SJCRH30 (cell line): ENCODE measurements at regions not wholly inside any gene's neighbourhood (a gene's known extent, or its start where the extent isn't known, plus 50 kb on each side); places are given as distances from the start of the nearest gene placed in this dataset.

Experiments used
- DNase-seq, 2 experiments: peaks; one replicate each; pipeline ENCODE4 v3.0.0-alpha.2; 2015 to 2020
- H3K27ac ChIP-seq: fragments of 250-450 bp; sonication (Bioruptor Pico); 2 replicates; pipeline ENCODE4 v1.5.1; 2020; ENCODE audit warnings: mild to moderate bottlenecking, moderate library complexity
- H3K27me3 ChIP-seq: fragments of 250-450 bp; sonication (Bioruptor Pico); 2 replicates; pipeline ENCODE4 v1.5.1; 2020; ENCODE audit warnings: mild to moderate bottlenecking, moderate library complexity
- H3K36me3 ChIP-seq: fragments of 250-450 bp; sonication (Bioruptor Pico); 2 replicates; pipeline ENCODE4 v1.5.1; 2020; ENCODE audit warnings: mild to moderate bottlenecking, moderate library complexity
- H3K4me1 ChIP-seq: fragments of 250-450 bp; sonication (Bioruptor Pico); 2 replicates; pipeline ENCODE4 v1.5.1; 2020; ENCODE audit warnings: mild to moderate bottlenecking, moderate library complexity
- H3K4me3 ChIP-seq: fragments of 250-450 bp; sonication (Bioruptor Pico); 2 replicates; pipeline ENCODE4 v1.5.1; 2020; ENCODE audit warnings: mild to moderate bottlenecking, moderate library complexity
- H3K9me3 ChIP-seq: fragments of 250-450 bp; sonication (Bioruptor Pico); replicated peaks from 2 replicates; pipeline ENCODE4 v1.5.1; 2020; ENCODE audit warnings: mild to moderate bottlenecking, moderate library complexity

DNA sequence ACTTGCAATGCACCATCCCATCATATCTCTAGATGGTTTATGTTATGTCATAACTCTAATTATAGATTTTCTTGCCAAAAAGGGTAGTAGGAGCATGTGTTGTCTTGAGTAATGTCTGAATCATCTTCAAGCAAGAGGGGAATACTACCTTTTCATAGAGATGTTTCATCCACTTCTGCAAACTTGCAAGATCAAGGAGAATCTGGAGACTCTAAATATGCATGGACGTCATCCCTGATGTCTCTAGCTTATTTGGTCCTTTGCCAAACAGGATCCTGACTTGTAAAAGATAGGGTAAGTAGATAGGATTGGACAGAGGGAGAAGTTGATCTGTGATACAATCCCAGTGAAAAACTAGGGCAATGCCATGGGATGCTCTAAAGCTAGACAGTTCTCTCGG is 246.5 kb downstream of the DMRTA1 start:
- Histone ChIP-seq H3K4me1 (no peaks in the 10 kb centered on the region), H3K27me3 (no peaks in the 10 kb centered on the region), H3K27ac (no peak overlapping the region), H3K9me3 (no peaks in the 10 kb centered on the region), H3K36me3 (no peaks in the 10 kb centered on the region), H3K4me3 (no peak overlapping the region)
- DNase-seq: no peak

- H3K9me3 ChIP-seq: no peaks in the 10 kb centered on the region
- H3K27ac ChIP-seq: no peak overlapping the region
- H3K4me3 ChIP-seq: no peak overlapping the region
- H3K27me3 ChIP-seq: no peaks in the 10 kb centered on the region
- H3K36me3 ChIP-seq: no peaks in the 10 kb centered on the region
- H3K4me1 ChIP-seq: no peaks in the 10 kb centered on the region
- no peak for DNase-seq
These were observed 253.5 kb downstream of the DMRTA1 start for GRCh38 chr9:22700171-22700570.

DNA sequence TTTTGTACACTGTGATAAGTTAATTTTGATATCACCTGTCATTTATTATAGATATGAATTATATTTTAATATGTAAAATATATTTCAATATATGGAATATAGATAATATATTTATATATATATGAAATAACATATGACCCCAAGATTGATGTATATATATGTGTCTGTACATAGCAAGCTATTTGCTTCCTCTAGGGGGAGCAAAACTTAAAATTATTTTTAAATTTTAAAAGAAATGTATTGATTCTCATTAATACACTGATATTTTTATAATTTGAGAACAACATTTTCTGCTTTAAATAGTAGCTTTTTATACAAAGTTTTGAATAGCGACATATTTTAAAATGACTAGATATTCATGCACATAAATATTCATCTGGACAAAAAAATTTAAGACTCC is 272.0 kb downstream of the DMRTA1 start:
- H3K9me3 ChIP-seq: no peaks in the 10 kb centered on the region
- no peaks in the 10 kb centered on the region for H3K27me3 ChIP-seq
- no peak for DNase-seq
- no peaks in the 10 kb centered on the region for H3K36me3 ChIP-seq
- no peak overlapping the region for H3K27ac ChIP-seq
- no peak overlapping the region for H3K4me3 ChIP-seq
- no peaks in the 10 kb centered on the region for H3K4me1 ChIP-seq

GRCh38 chr9:22722492-22722891 is 275.9 kb downstream of the DMRTA1 start:
- no peak for DNase-seq
- Histone ChIP-seq H3K27ac (no peak overlapping the region), H3K4me1 (no peaks in the 10 kb centered on the region), H3K36me3 (no peaks in the 10 kb centered on the region), H3K9me3 (no peaks in the 10 kb centered on the region), H3K27me3 (no peaks in the 10 kb centered on the region), H3K4me3 (no peak overlapping the region)

DNA sequence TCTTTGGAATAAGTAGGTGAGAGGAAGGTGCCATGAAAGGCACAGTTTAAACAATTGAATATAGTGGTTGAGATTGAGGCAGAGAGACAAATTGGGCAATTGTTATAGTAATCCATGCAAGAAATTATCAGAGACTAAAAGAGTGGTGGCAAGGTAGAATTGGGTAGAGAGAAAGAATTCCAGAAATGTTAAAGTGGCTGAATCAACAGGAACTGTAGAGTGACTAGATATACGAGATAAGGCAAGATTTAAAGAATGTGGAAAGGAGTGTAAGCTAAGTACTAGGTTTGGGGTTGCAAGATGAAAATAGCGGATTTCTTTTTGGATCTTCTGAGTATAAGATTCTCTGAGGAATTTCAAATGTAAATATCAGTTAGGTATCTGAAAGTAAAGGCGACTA is 285.2 kb downstream of the DMRTA1 start:
- H3K27me3 ChIP-seq: no peaks in the 10 kb centered on the region
- no peaks in the 10 kb centered on the region for H3K4me1 ChIP-seq
- no peaks in the 10 kb centered on the region for H3K9me3 ChIP-seq
- H3K27ac ChIP-seq: no peak overlapping the region
- no peaks in the 10 kb centered on the region for H3K36me3 ChIP-seq
- no peak for DNase-seq
- H3K4me3 ChIP-seq: no peak overlapping the region

GRCh38 chr9:22739712-22740111 is 293.1 kb downstream of the DMRTA1 start:
- H3K27me3 ChIP-seq: no peaks in the 10 kb centered on the region
- no peak overlapping the region for H3K4me3 ChIP-seq
- DNase-seq: no peak
- H3K36me3 ChIP-seq: no peaks in the 10 kb centered on the region
- H3K4me1 ChIP-seq: no peaks in the 10 kb centered on the region
- no peaks in the 10 kb centered on the region for H3K9me3 ChIP-seq
- no peak overlapping the region for H3K27ac ChIP-seq

- Histone ChIP-seq H3K27ac (no peak overlapping the region), H3K4me1 (no peaks in the 10 kb centered on the region), H3K27me3 (no peaks in the 10 kb centered on the region), H3K4me3 (no peak overlapping the region), H3K36me3 (no peaks in the 10 kb centered on the region), H3K9me3 (no peaks in the 10 kb centered on the region)
- no peak for DNase-seq
These were observed 294.2 kb downstream of the DMRTA1 start for GRCh38 chr9:22740781-22741180.

DNA sequence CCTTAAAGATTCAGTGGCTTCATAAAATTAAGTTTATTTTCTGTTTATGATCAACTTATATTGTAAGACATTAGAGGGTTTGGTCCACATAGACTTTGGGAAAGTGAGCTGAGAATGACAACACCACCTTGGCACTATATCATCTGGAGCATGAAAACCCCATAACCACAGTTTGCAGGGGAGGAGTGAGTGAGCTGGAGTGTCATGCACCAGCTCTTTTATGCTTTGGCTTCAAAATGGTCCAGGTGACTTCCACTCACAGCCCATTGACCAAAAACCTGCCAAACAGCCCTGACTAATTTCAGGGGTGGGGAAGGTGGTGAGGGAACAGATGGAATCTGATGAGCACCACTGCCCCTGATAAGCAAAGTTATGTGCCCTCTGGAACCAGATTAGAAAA is 295.8 kb downstream of the DMRTA1 start:
- H3K4me3 ChIP-seq: no peak overlapping the region
- H3K27me3 ChIP-seq: no peaks in the 10 kb centered on the region
- H3K9me3 ChIP-seq: no peaks in the 10 kb centered on the region
- H3K4me1 ChIP-seq: no peaks in the 10 kb centered on the region
- H3K36me3 ChIP-seq: no peaks in the 10 kb centered on the region
- no peak overlapping the region for H3K27ac ChIP-seq
- DNase-seq: no peak

GRCh38 chr9:22773501-22774220 is 327.0 kb downstream of the DMRTA1 start:
- no peak for DNase-seq
- Histone ChIP-seq H3K9me3 (no peaks in the 10 kb centered on the region), H3K27ac (no peak overlapping the region), H3K4me1 (peaks cover 9% of the 10 kb centered on the region), H3K27me3 (no peaks in the 10 kb centered on the region; the same call in 1 of the 2 replicates), H3K36me3 (no peaks in the 10 kb centered on the region), H3K4me3 (no peak overlapping the region)

GRCh38 chr9:22790329-22790728 is 343.7 kb downstream of the DMRTA1 start:
- Histone ChIP-seq H3K9me3 (no peaks in the 10 kb centered on the region), H3K36me3 (no peaks in the 10 kb centered on the region), H3K4me3 (no peak overlapping the region), H3K27ac (no peak overlapping the region), H3K4me1 (no peaks in the 10 kb centered on the region), H3K27me3 (no peaks in the 10 kb centered on the region)
- DNase-seq: no peak

- no peak overlapping the region for H3K27ac ChIP-seq
- no peak overlapping the region for H3K4me3 ChIP-seq
- no peaks in the 10 kb centered on the region for H3K4me1 ChIP-seq
- H3K27me3 ChIP-seq: no peaks in the 10 kb centered on the region
- no peaks in the 10 kb centered on the region for H3K9me3 ChIP-seq
- H3K36me3 ChIP-seq: no peaks in the 10 kb centered on the region
- no peak for DNase-seq
These were observed 362.3 kb downstream of the DMRTA1 start for GRCh38 chr9:22808876-22809275.

GRCh38 chr9:22809371-22809770 is 362.7 kb downstream of the DMRTA1 start:
- no peaks in the 10 kb centered on the region for H3K9me3 ChIP-seq
- H3K27ac ChIP-seq: no peak overlapping the region
- no peaks in the 10 kb centered on the region for H3K36me3 ChIP-seq
- no peak overlapping the region for H3K4me3 ChIP-seq
- H3K27me3 ChIP-seq: no peaks in the 10 kb centered on the region
- no peak for DNase-seq
- H3K4me1 ChIP-seq: no peaks in the 10 kb centered on the region

GRCh38 chr9:22813529-22813928 is 366.9 kb downstream of the DMRTA1 start:
- H3K4me3 ChIP-seq: no peak overlapping the region
- no peak overlapping the region for H3K27ac ChIP-seq
- DNase-seq: peak in 1 of 2 experiments; percentile 16
- no peaks in the 10 kb centered on the region for H3K4me1 ChIP-seq
- H3K36me3 ChIP-seq: no peaks in the 10 kb centered on the region
- no peaks in the 10 kb centered on the region for H3K27me3 ChIP-seq
- H3K9me3 ChIP-seq: no peaks in the 10 kb centered on the region

- no peak overlapping the region for H3K27ac ChIP-seq
- H3K36me3 ChIP-seq: no peaks in the 10 kb centered on the region
- no peak overlapping the region for H3K4me3 ChIP-seq
- H3K9me3 ChIP-seq: no peaks in the 10 kb centered on the region
- no peaks in the 10 kb centered on the region for H3K27me3 ChIP-seq
- peak in 1 of 2 experiments; percentile 1 for DNase-seq
- no peaks in the 10 kb centered on the region for H3K4me1 ChIP-seq
These were observed 368.6 kb downstream of the DMRTA1 start for GRCh38 chr9:22815246-22815645.

DNA sequence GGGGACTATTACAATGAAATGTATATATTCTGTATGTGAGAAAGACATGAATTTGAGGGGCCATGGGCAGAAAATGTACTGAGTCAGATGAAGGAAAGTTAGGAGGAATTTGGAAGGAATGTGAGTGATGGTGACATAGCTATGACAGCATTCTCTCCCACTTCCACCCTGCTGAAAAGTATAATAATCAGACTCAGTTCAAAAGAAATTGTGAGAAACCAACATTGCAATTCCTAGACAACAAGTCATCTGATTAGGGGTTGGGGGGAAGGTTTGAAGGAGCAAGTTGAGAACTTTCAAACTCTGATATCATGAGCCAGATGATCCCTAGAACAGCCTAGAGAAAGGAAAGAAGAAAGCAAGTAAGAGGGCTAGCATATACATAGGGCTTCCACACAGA is 370.6 kb downstream of the DMRTA1 start:
- H3K27ac ChIP-seq: no peak overlapping the region
- no peak overlapping the region for H3K4me3 ChIP-seq
- H3K27me3 ChIP-seq: no peaks in the 10 kb centered on the region
- no peaks in the 10 kb centered on the region for H3K4me1 ChIP-seq
- no peaks in the 10 kb centered on the region for H3K36me3 ChIP-seq
- H3K9me3 ChIP-seq: no peaks in the 10 kb centered on the region
- DNase-seq: no peak

DNA sequence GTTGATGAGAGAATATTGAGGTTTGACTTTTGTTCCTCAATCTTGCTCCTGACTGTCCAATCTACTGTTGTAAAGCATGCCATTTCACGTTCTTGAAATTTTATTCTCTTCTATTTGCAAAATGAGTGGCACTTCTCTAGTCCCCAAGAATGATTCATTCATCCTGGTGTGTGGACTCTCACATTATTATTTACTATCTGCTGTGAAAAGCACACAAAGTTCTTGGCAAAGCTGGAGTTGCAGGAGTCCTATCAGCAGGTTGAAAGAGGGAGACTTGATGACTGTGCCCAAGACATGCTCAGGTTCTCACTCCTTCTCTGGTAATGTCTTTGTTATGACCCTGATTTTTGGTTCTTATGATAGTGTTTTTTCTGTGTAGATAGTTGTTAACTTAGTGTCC is 382.6 kb downstream of the DMRTA1 start:
- no peak for DNase-seq
- Histone ChIP-seq H3K9me3 (no peaks in the 10 kb centered on the region), H3K27ac (no peak overlapping the region), H3K27me3 (no peaks in the 10 kb centered on the region), H3K4me1 (no peaks in the 10 kb centered on the region), H3K4me3 (no peak overlapping the region), H3K36me3 (no peaks in the 10 kb centered on the region)
